Medulla oblongata (tissue), 1 donor: ENCODE measurements at regions not wholly inside any gene's neighbourhood (a gene's known extent, or its start where the extent isn't known, plus 50 kb on each side); places are given as distances from the start of the nearest gene placed in this dataset.
"Not testable (repeated sequence)": the region's sequence is repeated elsewhere in the genome, so short reads cannot be mapped to it uniquely, and the experiment has no call there.

ENCODE experiments used
- DNase-seq: peaks from one replicate; pipeline ENCODE4 v3.0.0-alpha.2; 2015; ENCODE audit errors: extremely low spot score

DNA sequence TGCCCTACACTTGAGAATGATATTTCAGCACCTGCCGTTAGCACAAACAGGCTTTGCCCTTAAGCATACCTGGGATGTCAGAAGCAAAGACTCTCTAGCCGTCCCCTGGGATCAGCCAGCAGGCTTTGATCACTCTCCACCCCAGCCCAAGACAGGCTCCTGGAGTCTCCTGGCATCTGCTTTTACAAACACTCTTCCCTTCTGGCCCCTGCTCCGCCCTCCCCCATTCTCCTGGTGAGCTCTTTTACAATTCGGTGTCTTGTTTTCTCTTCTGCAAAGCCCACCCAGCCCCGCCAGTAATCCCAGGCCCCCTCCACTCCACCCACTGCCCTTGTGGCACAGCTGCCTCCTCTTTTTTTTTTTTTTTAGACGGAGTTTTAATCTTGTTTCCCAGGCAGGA lies 50.4 kb downstream of the KATNIP start:
- DNase-seq, result no peak

DNA sequence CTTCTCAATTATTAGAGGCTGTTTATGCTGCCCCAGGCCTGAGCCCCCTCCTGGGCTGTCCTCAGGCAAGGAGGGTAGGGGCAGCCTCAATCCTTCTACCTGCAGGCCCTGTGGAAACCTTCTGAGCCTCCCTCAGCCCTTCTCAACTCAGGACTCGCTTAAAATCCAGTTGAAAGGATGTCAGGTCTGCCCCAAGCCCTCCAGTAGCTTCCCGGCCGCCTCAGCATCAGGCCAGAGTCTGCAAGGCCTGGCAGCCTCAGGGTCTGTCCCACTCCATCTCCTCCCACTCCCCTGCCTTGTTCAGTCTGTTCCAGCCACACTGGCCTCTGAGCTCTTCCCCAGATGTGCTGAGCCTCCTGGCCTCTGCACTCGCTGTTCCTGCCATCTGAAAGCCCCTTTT lies 52.2 kb downstream of the KATNIP start:
- no peak for DNase-seq

- peak; percentile 66 for DNase-seq
Observed at GRCh38 chr16:27605500-27606106, 55.7 kb downstream of the KATNIP start.

GRCh38 chr16:27611340-27611739 lies 61.4 kb downstream of the KATNIP start:
- DNase-seq, result no peak

GRCh38 chr16:27613238-27613791 lies 63.4 kb downstream of the KATNIP start:
- no peak for DNase-seq

DNA sequence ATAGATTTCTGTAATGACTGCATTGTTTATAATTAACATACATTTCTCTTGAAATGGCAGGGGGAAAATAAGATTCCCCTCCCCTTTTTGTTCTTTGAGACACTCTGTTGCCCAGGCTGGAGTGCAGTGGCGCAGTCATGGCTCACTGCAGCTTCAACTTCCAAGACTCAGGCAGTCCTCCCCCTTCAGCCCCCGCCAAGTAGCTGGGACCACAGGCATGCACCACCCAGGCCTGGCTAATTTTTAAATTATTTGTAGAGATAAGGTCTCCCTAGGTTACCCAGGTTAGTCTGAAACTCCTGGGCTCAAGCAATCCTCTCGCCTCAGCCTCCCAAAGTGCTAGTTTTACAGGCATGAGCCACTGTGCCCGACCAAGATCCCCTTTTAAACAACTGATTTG lies 67.7 kb downstream of the KATNIP start:
- no peak for DNase-seq

DNA sequence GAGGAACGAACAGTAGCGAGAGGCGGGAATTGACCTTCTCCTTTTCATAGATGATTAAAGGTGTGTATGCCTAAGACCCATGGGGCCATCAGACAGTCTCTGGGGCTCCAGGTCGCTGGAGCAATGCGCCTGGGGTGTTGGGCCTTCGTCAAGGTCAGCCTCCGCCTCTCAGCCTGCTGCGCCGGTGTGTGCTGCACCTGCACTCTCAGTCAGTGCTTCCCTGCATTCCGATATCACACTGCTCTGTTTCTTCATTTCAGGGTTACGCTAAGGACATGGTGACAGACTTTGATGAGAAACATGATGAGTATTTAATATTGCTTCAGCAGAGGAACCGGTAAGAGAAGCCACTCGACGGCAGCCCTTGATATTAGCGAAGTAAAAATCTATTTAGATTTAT lies 68.2 kb downstream of the KATNIP start:
- no peak for DNase-seq

- DNase-seq, result no peak
Observed at GRCh38 chr16:27618606-27619327, 68.8 kb downstream of the KATNIP start.

DNA sequence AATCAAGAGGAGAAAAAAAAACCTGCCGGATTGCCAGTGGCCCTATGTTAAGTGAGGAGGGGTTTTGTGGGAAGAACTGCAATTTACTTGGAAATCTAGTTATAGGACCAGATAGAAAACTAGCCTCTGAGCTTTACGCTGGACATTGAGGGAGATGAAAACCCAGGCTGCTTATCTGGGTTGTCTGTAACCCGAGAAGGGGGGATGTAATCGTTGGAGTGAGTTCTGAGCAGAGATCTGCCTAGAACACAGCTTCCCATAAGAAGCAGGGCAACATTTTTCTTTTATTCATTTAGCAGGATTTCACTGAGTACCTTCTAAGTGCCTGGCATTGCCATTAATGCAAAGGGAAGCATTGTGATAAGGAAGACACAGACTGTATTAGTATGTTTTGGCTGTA lies 70.6 kb downstream of the KATNIP start:
- DNase-seq, result no peak

DNA sequence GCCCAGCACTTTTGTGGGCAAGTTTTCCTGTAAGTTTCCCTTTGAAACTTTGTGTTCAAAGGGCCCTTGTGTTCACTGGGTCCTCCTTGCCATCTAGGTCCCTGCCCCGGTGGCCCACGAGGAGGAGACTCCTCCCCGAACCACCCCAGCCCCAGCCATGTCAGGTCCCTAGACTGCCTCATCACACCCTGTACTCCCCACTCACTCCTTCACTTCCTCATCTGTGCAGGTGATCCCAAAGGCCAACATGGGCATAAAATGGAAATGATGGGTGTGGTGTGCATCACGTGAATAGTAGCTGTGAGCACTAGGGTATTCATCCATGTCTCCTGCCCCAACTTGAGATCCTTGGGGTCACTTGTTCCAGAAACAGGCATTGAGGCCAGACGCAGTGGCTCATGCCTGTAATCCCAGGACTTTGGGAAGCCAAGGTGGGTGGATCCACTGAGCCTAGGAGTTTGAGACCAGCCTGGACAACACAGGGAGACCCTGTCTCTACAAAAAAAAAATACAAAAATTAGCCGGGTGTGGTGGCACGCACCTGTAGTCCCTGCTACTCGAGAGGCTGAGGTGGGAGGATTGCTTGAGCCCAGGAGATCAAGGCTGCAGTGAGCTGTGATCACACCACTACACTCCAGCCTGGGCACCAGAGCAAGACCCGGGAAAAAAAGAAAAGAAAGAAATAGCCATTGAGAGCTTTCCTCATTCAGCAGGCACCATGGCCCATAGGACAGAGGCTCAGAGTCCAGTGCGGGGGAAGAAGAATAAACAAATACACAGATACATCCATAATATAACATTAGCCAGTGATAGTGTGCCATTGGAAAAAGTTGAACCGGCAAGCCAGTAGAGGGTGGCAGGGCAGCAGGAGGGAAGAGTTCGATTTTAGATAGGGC lies 74.5 kb downstream of the KATNIP start:
- no peak for DNase-seq

DNA sequence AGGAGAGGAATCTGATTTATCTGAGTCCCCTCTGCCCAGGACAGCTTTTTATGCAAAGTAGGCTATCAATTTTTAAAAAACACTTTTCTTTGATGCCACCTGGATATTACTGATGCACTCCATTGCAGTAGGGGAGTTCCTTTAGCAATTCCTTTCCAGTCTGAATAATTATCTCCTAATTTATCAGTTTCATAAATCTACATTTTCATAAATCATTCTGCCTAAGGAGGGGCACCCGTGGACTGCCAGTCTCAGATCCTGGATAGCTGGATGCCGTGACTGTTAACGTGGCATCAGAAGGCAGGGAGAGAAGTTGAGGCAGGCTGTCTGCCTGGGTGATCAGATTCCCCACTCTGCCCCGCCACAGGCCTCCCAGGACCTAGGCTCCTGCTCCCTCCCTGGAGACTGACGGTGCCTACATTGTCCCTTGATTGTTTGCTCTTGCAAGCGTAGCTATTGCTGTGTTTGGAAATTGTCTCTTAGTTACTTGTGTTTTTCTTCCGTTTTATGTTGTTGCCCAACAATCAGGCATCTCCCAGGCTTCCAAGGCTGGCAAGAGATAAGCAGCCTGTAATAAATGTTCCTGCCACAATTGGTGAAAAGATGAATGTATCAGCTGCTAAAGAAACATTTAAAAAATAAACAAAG lies 75.2 kb downstream of the KATNIP start:
- DNase-seq, result no peak

- DNase-seq, result no peak
Observed at GRCh38 chr16:27627136-27627535, 77.2 kb downstream of the KATNIP start.

DNA sequence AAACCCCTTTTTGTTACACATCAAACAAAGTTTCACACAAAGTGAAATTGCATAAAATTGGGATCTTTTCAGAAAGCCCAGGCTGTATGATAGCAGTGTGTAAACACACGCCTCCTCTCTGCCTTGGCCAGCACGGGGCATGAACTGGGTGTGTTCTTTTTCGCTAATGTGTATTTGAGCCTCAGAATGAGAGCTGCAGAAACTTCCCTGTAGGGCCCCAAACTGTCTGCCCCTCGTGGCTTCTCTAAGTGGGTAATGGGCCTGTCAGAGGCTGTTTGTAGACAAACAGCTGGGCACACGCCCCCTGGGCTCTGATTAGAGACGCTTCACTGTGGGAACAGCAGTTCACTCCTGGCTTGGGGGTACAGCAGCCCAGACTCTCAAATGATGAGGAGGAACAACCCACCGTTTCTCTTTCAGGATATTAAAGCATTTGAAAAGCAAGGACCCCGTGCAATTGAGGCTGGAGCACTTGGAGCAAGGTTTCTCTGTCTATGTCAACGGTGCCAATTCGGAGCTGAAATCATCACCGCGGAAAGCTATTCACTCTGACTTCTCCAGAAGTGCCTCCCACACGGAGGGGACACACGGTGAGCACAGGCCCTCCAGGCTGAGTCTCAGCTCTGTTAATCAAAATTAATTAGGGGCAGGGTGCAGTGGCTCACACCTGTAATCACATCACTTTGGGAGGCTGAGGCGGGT lies 78.4 kb downstream of the KATNIP start:
- DNase-seq, result no peak

DNA sequence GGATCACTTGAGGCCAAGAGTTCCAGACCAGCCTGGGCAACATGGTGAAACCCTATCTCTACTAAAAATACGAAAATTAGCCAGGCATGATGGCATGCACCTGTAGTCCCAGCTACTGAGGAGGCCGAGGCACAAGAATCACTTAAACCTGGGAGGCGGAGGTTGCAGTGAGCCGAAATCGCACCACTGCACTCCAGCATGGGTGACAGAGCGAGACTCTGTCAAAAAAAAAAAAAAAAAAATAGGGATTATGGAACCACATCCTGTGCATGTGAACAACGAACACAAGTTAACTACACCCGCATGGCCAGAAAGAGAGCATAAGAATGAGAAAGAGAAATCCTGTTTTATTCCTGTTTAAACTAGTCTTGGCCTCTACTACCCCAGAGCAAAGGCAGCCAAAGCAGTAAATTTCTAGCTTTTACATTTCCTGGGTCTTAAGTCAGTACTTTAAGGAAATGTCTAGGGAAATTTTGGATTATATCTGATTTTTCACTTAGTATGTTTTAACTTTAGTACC lies 79.1 kb downstream of the KATNIP start:
- DNase-seq, result not testable (repeated sequence)

GRCh38 chr16:27632216-27632615 lies 82.3 kb downstream of the KATNIP start:
- no peak for DNase-seq

DNA sequence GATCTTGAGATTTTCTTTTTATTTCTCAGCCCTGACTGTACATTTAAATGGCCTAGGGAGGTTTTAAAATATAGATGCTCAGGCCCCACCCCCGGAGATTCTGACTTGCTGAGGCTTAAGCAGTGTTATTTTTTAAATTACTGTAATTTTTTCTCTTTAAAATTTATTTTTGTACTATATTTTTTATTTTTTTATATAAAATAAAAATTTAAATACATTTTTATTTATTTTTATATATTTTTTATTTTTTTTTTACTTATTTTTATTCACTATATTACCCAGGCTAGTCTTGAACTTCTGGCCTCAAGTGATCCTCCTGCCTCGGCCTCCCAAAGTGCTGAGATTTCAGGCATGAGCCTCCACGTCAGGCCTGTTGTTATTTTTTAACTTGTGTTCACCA lies 83.3 kb downstream of the KATNIP start:
- no peak for DNase-seq

- no peak for DNase-seq
Observed at GRCh38 chr16:27633721-27634120, 83.8 kb downstream of the KATNIP start.

GRCh38 chr16:27634779-27635178 lies 84.8 kb downstream of the KATNIP start:
- no peak for DNase-seq

DNA sequence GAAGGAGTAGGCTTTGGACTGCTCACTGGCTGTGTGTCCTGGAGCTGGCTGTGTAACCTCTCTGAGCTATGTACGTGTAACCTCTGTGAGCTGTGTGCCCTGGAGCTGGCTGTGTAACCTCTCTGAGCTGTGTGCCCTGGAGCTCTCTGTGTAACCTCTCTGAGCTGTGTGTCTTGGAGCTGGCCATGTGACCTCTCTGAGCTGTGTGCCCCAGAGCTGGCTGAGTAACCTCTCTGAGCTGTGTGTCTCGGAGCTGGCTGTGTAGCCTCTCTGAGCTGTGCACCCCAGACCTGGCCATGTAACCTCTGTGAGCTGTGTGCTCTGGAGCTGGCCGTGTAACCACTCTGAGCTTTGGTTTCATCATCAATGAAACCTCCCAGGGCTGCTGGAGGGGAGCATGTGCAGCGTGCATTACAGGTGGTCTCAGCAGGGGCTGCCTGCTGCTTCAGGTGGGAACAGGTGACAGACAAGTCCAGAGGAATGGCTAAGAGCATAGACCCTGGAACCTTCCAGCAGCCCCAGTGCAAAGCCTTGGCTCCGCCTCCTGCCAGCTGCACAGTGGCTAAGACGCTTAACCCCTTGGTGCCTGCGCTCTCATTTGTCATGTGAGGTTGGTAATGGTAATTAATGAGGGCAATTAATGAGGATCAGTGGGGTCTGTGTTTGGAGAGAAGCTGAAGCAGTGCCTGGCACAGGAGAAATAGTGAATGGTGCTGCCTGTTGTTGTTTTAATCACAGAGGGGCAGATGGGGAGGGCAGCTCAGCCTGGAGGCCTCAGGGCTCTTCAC lies 86.7 kb downstream of the KATNIP start:
- no peak for DNase-seq
